HEK293 (cell line): ENCODE measurements at regions not wholly inside any gene's neighbourhood (a gene's known extent, or its start where the extent isn't known, plus 50 kb on each side); places are given as distances from the start of the nearest gene placed in this dataset.

ENCODE experiments used
- CTCF ChIA-PET: fragments of 350-600 bp; formaldehyde crosslinking; extraction: SDS; loops from one replicate; lab custom pipeline; 2021; ENCODE audit warnings: antibody characterized with exemption; lab: Yijun Ruan, JAX
- POLR2A ChIA-PET: fragments of 300-600 bp; formaldehyde crosslinking; extraction: SDS; loops from one replicate; lab custom pipeline; 2020; ENCODE audit warnings: antibody characterized with exemption, inconsistent platforms; lab: Yijun Ruan, JAX
- H3K27ac ChIP-seq: fragments of 200-500 bp; sonication (Bioruptor generic); 2 replicates; pipeline ENCODE4 v1.5.1; 2014; ENCODE audit warnings: low read depth, low read length, control low read depth, inconsistent platforms; ENCODE audit errors: extremely low read depth
- H3K36me3 ChIP-seq, 2 experiments: fragments of 200-500 bp in 1 of 2; sonication (Bioruptor generic) in 1 of 2; 1 replicate in 1 of 2; 2 replicates in 1 of 2; pipeline ENCODE4 v1.5.1; 2014 to 2017; ENCODE audit warnings: inconsistent platforms in 2 of 2, low read length in 2 of 2; ENCODE audit not compliant: control insufficient read depth in 2 of 2, insufficient read depth in 1 of 2
- H3K4me1 ChIP-seq: fragments of 200-500 bp; sonication (Bioruptor generic); 2 replicates; pipeline ENCODE4 v1.5.1; 2014; ENCODE audit warnings: mild to moderate bottlenecking, low read length, inconsistent platforms; ENCODE audit not compliant: control insufficient read depth, insufficient read depth
- H3K4me3 ChIP-seq: 2 replicates; pipeline ENCODE4 v1.5.1; 2011; ENCODE audit warnings: low read depth, mild to moderate bottlenecking, control low read depth, low read length, moderate library complexity
- H3K9me3 ChIP-seq: fragments of 200-500 bp; sonication (Bioruptor generic); 2 replicates; pipeline ENCODE4 v1.5.1; 2014; ENCODE audit warnings: low read depth, low read length, inconsistent platforms; ENCODE audit not compliant: control insufficient read depth, insufficient read depth
- FEZF1 ChIP-seq: fragments of 450-650 bp; formaldehyde crosslinking; IDR thresholded peaks from 2 replicates; pipeline ENCODE4 v1.5.1; 2016; ENCODE audit warnings: missing biosample characterization, missing genetic modification characterization
- GLIS1 ChIP-seq: fragments of 450-650 bp; formaldehyde crosslinking; IDR thresholded peaks from 2 replicates; pipeline ENCODE4 v1.5.1; 2016; ENCODE audit warnings: missing biosample characterization, missing genetic modification characterization
- KLF16 ChIP-seq: fragments of 450-650 bp; formaldehyde crosslinking; IDR thresholded peaks from 2 replicates; pipeline ENCODE4 v1.5.1; 2017; ENCODE audit warnings: missing biosample characterization, missing genetic modification characterization
- REPIN1 ChIP-seq: fragments of 450-650 bp; formaldehyde crosslinking; IDR thresholded peaks from 2 replicates; pipeline ENCODE4 v1.5.1; 2017; ENCODE audit warnings: missing biosample characterization, missing genetic modification characterization, low read depth
- SP3 ChIP-seq: fragments of 450-650 bp; formaldehyde crosslinking; IDR thresholded peaks from 2 replicates; pipeline ENCODE4 v1.5.1; 2016; ENCODE audit warnings: missing biosample characterization, missing genetic modification characterization
- SP7 ChIP-seq: fragments of 450-650 bp; formaldehyde crosslinking; IDR thresholded peaks from 2 replicates; pipeline ENCODE4 v1.5.1; 2016; ENCODE audit warnings: missing biosample characterization, missing genetic modification characterization
- YY2 ChIP-seq: fragments of 450-650 bp; formaldehyde crosslinking; IDR thresholded peaks from 2 replicates; pipeline ENCODE4 v1.5.1; 2016; ENCODE audit warnings: missing biosample characterization, missing genetic modification characterization
- ZBTB17 ChIP-seq: fragments of 450-650 bp; formaldehyde crosslinking; IDR thresholded peaks from 2 replicates; pipeline ENCODE4 v1.5.1; 2016; ENCODE audit warnings: missing biosample characterization, missing genetic modification characterization
- ZNF114 ChIP-seq: fragments of 450-650 bp; formaldehyde crosslinking; IDR thresholded peaks from 2 replicates; pipeline ENCODE4 v1.5.0; 2017; ENCODE audit warnings: missing biosample characterization, missing genetic modification characterization
- ZNF221 ChIP-seq: fragments of 450-650 bp; formaldehyde crosslinking; IDR thresholded peaks from 2 replicates; pipeline ENCODE4 v1.5.1; 2017; ENCODE audit warnings: missing biosample characterization, missing genetic modification characterization, borderline replicate concordance
- ZNF266 ChIP-seq: fragments of 450-650 bp; formaldehyde crosslinking; IDR thresholded peaks from 2 replicates; pipeline ENCODE4 v1.5.1; 2016; ENCODE audit warnings: missing biosample characterization, missing genetic modification characterization, low read depth
- ZNF274 ChIP-seq, 2 experiments: fragments of 200-500 bp in 1 of 2; fragments of 450-650 bp in 1 of 2; sonication (Bioruptor generic) in 1 of 2; formaldehyde crosslinking in 1 of 2; IDR thresholded peaks; 2 replicates each; pipeline versions ENCODE4 v1.5.1 to v1.6.1; 2014 to 2016; ENCODE audit warnings: borderline replicate concordance in 1 of 2, inconsistent platforms in 1 of 2, low read length in 1 of 2, missing biosample characterization in 1 of 2, missing genetic modification characterization in 1 of 2
- ZNF311 ChIP-seq: fragments of 450-650 bp; formaldehyde crosslinking; IDR thresholded peaks from 2 replicates; pipeline ENCODE4 v1.5.1; 2017; ENCODE audit warnings: missing biosample characterization, missing genetic modification characterization, borderline replicate concordance
- ZNF366 ChIP-seq: fragments of 450-650 bp; formaldehyde crosslinking; conservative IDR thresholded peaks from 2 replicates; pipeline ENCODE4 v1.5.1; 2016; ENCODE audit warnings: missing biosample characterization, missing genetic modification characterization
- ZNF37A ChIP-seq: fragments of 450-650 bp; IDR thresholded peaks from 2 replicates; pipeline ENCODE4 v1.5.1; 2018; ENCODE audit warnings: missing biosample characterization, missing genetic modification characterization
- ZNF473 ChIP-seq: fragments of 450-650 bp; formaldehyde crosslinking; IDR thresholded peaks from 2 replicates; pipeline ENCODE4 v1.5.1; 2017; ENCODE audit warnings: missing biosample characterization, missing genetic modification characterization
- ZNF548 ChIP-seq: fragments of 450-650 bp; formaldehyde crosslinking; IDR thresholded peaks from 2 replicates; pipeline ENCODE4 v1.5.1; 2016; ENCODE audit warnings: missing biosample characterization, missing genetic modification characterization
- ZSCAN30 ChIP-seq: fragments of 450-650 bp; IDR thresholded peaks from 2 replicates; pipeline ENCODE4 v1.5.1; 2018; ENCODE audit warnings: missing biosample characterization, mild to moderate bottlenecking, missing genetic modification characterization, moderate library complexity
- TF ChIP-seq, protein P1 (sequence below): fragments of 450-650 bp; formaldehyde crosslinking; IDR thresholded peaks from 2 replicates; pipeline ENCODE4 v1.5.1; 2016; ENCODE audit warnings: missing biosample characterization, missing genetic modification characterization
- TF ChIP-seq, protein P2 (sequence below): fragments of 450-650 bp; formaldehyde crosslinking; conservative IDR thresholded peaks from 2 replicates; pipeline ENCODE4 v1.5.1; 2016; ENCODE audit warnings: low read depth, missing biosample characterization, missing genetic modification characterization
- TF ChIP-seq, protein P3 (sequence below): fragments of 450-650 bp; formaldehyde crosslinking; IDR thresholded peaks from 2 replicates; pipeline ENCODE4 v1.5.1; 2016; ENCODE audit warnings: missing biosample characterization, missing genetic modification characterization, low read depth

DNA sequence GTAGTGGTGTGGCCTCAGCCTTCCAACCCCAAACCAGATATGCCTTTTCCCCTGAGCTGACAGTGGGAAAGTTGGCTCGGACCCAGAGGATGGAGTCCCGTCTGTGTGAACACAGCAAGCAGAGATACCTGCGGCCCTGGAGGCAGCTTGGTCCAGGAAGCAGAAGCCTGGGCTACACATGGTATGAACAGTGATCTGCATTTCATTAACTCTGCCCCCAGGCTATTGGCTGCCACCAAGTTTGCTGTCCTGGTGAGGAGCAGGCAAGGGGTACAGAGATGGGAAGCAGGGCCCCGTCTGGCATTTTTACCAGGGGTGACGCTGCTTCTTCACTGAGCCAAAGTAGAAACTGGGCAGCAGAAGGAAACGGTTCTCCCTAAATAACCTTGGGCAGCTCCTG lies 90.0 kb downstream of the EDN3 start:
- TF ChIP-seq ZNF114 (tag by site-specific recombination) (no peak), ZNF37A (no peak), SP3 (no peak), KLF16 (no peak), ZNF473 (tag by site-specific recombination) (no peak), YY2 (tag by site-specific recombination) (no peak)
- TF ChIP-seq, all 188 proteins: peak for 0

DNA sequence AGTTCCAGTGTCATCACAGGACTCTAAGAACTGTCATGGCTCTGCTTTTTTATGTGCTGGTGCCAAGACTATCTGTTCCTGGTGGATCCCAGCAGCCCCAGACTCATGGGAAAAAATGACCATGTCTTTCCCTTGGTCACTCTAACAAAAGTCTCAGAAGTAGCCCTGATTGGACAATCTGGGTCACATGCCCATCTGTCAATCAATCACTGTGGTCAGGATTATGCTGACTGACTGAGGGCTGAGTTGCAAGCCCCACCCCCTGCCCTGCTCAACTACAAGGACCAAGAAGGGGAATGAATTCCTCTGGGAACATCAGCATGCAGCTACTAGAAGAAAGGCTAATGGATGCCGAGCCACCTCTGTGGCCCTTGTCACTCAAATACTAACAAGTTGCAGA lies 91.6 kb downstream of the EDN3 start:
- H3K27ac ChIP-seq = no peak overlapping the region
- TF ChIP-seq REPIN1 (no peak), SP7 (no peak)
- TF ChIP-seq, all 188 proteins: peak for 0
- H3K4me1 ChIP-seq = no peaks in the 10 kb centered on the region
- CTCF ChIA-PET = interaction anchor here (0.6 to 0.9 kb wide), 2 partner anchors 12 to 183 kb away, joined by 3 read pairs; no protein-coding TSS in a partner anchor
- no peaks in the 10 kb centered on the region for H3K36me3 ChIP-seq
- POLR2A ChIA-PET = no interaction called here
- no peak overlapping the region for H3K4me3 ChIP-seq
- no peaks in the 10 kb centered on the region for H3K9me3 ChIP-seq

More for the DNA sequence above, 90.0 kb downstream of the EDN3 start:
- H3K9me3 ChIP-seq = no peaks in the 10 kb centered on the region
- ChIA-PET CTCF (interaction anchor here (1.0 kb wide), 1 partner anchor 302 kb away, joined by 3 read pairs; no protein-coding TSS in a partner anchor), POLR2A (no interaction called here)
- H3K4me1 ChIP-seq = no peaks in the 10 kb centered on the region
- H3K27ac ChIP-seq = no peak overlapping the region
- no peak overlapping the region for H3K4me3 ChIP-seq
- no peaks in the 10 kb centered on the region for H3K36me3 ChIP-seq

DNA sequence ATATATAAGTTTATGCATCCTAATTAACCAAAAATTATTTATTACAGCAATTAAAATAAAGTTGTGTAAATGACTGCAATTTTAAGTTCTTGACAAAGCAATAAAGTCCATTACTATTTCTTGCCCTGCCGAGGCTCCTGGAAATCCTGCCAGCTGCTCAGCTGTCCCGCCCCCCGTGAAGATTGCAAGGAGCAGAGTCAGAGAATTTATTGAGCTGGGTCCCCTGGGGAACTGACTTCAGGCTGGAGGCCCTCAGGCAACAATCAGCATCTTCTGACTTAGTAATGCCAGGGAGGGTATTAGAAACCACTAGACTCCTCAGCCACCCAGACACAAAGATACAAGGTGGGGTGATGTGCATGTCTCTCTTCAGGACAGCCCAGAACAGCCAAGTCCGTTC lies 92.3 kb downstream of the EDN3 start:
- CTCF ChIA-PET = no interaction called here

DNA sequence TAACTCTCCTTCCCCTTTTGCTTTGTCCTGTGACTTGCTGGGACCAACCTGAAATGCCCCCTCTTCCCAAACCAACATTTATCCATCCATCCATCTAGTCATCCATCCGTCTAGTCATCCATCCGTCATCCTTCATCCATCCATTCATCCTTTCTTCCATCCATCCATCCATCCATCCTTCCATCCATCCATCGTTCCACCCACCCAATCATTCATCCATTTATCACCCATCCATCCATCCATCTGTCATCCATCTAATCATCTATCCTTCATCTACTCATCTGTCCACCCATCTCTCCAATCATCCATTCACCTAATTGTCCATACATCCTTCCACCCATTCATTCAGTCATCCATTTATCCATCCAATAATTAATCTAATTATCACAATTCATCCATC lies 92.7 kb downstream of the EDN3 start:
- CTCF ChIA-PET = no interaction called here
- H3K4me1 ChIP-seq = no peaks in the 10 kb centered on the region
- TF ChIP-seq ZNF548 (no peak), ZNF366 (tag by site-specific recombination) (peak; percentile 94), FEZF1 (tag by site-specific recombination) (no peak), ZNF266 (tag by site-specific recombination) (no peak), ZNF274 (IDR thresholded peaks at IDR 0.05; ENCODE audit: low read length) (no peak), ZNF274 (tag by site-specific recombination; IDR thresholded peaks at IDR 0.05; ENCODE audit: borderline replicate concordance) (no peak), ZNF311 (tag by site-specific recombination) (no peak), ZSCAN30 (no peak), ZBTB17 (tag by site-specific recombination) (peak; percentile 95)
- TF ChIP-seq, protein P1, sequence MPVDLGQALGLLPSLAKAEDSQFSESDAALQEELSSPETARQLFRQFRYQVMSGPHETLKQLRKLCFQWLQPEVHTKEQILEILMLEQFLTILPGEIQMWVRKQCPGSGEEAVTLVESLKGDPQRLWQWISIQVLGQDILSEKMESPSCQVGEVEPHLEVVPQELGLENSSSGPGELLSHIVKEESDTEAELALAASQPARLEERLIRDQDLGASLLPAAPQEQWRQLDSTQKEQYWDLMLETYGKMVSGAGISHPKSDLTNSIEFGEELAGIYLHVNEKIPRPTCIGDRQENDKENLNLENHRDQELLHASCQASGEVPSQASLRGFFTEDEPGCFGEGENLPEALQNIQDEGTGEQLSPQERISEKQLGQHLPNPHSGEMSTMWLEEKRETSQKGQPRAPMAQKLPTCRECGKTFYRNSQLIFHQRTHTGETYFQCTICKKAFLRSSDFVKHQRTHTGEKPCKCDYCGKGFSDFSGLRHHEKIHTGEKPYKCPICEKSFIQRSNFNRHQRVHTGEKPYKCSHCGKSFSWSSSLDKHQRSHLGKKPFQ (tag by site-specific recombination) = no peak
- TF ChIP-seq, protein P2, sequence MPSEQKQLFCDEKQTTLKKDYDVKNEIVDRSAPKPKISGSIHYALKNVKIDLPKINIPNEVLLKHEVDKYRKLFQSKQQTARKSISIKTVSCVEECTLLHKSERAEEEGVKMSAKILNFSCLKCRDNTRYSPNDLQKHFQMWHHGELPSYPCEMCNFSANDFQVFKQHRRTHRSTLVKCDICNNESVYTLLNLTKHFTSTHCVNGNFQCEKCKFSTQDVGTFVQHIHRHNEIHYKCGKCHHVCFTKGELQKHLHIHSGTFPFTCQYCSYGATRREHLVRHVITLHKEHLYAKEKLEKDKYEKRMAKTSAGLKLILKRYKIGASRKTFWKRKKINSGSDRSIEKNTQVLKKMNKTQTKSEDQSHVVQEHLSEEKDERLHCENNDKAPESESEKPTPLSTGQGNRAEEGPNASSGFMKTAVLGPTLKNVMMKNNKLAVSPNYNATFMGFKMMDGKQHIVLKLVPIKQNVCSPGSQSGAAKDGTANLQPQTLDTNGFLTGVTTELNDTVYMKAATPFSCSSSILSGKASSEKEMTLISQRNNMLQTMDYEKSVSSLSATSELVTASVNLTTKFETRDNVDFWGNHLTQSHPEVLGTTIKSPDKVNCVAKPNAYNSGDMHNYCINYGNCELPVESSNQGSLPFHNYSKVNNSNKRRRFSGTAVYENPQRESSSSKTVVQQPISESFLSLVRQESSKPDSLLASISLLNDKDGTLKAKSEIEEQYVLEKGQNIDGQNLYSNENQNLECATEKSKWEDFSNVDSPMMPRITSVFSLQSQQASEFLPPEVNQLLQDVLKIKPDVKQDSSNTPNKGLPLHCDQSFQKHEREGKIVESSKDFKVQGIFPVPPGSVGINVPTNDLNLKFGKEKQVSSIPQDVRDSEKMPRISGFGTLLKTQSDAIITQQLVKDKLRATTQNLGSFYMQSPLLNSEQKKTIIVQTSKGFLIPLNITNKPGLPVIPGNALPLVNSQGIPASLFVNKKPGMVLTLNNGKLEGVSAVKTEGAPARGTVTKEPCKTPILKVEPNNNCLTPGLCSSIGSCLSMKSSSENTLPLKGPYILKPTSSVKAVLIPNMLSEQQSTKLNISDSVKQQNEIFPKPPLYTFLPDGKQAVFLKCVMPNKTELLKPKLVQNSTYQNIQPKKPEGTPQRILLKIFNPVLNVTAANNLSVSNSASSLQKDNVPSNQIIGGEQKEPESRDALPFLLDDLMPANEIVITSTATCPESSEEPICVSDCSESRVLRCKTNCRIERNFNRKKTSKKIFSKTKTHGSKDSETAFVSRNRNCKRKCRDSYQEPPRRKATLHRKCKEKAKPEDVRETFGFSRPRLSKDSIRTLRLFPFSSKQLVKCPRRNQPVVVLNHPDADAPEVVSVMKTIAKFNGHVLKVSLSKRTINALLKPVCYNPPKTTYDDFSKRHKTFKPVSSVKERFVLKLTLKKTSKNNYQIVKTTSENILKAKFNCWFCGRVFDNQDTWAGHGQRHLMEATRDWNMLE (tag by site-specific recombination) = no peak
- TF ChIP-seq, protein P3, sequence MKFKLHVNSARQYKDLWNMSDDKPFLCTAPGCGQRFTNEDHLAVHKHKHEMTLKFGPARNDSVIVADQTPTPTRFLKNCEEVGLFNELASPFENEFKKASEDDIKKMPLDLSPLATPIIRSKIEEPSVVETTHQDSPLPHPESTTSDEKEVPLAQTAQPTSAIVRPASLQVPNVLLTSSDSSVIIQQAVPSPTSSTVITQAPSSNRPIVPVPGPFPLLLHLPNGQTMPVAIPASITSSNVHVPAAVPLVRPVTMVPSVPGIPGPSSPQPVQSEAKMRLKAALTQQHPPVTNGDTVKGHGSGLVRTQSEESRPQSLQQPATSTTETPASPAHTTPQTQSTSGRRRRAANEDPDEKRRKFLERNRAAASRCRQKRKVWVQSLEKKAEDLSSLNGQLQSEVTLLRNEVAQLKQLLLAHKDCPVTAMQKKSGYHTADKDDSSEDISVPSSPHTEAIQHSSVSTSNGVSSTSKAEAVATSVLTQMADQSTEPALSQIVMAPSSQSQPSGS = no peak
- POLR2A ChIA-PET = no interaction called here
- no peaks in the 10 kb centered on the region for H3K36me3 ChIP-seq
- H3K27ac ChIP-seq = no peak overlapping the region
- H3K4me3 ChIP-seq = no peak overlapping the region
- H3K9me3 ChIP-seq = no peaks in the 10 kb centered on the region

More for the DNA sequence above, 92.3 kb downstream of the EDN3 start:
- no peak overlapping the region for H3K27ac ChIP-seq
- H3K4me3 ChIP-seq = no peak overlapping the region
- H3K4me1 ChIP-seq = no peaks in the 10 kb centered on the region
- H3K9me3 ChIP-seq = no peaks in the 10 kb centered on the region
- TF ChIP-seq GLIS1 = peak; percentile 47
- no peak for TF ChIP-seq ZNF221 (tag by site-specific recombination)
- H3K36me3 ChIP-seq = no peaks in the 10 kb centered on the region
- POLR2A ChIA-PET = no interaction called here
